Testis (tissue), 2 donors: ENCODE measurements at regions not wholly inside any gene's neighbourhood (a gene's known extent, or its start where the extent isn't known, plus 50 kb on each side); places are given as distances from the start of the nearest gene placed in this dataset.
"Not testable (repeated sequence)": the region's sequence is repeated elsewhere in the genome, so short reads cannot be mapped to it uniquely, and the experiment has no call there.

Source experiments
- CTCF ChIP-seq, 3 experiments: fragments of 450-650 bp in 2 of 3; fragments of 200-600 bp in 1 of 3; sonication (generic) in 1 of 3; IDR thresholded peaks; one replicate each; pipeline ENCODE4 v1.5.1; 2016 to 2019; ENCODE audit warnings: antibody characterized with exemption in 3 of 3, mild to moderate bottlenecking in 2 of 3, moderate library complexity in 1 of 3
- POLR2A ChIP-seq: fragments of 450-650 bp; IDR thresholded peaks from one replicate; pipeline ENCODE4 v1.6.1; 2017; ENCODE audit warnings: antibody characterized with exemption, mild to moderate bottlenecking, moderate library complexity

- not testable (repeated sequence) for TF ChIP-seq CTCF (IDR thresholded peaks at IDR 0.05); POLR2A
Observed at GRCh38 chr2:39830610-39831009, 51.6 kb upstream of the THUMPD2 start.
